ENCODE measurements at regions not wholly inside any gene's neighbourhood (a gene's known extent, or its start where the extent isn't known, plus 50 kb on each side); places are given as distances from the start of the nearest gene placed in this dataset.
"Not testable (repeated sequence)": the region's sequence is repeated elsewhere in the genome, so short reads cannot be mapped to it uniquely, and the experiment has no call there.

DNA sequence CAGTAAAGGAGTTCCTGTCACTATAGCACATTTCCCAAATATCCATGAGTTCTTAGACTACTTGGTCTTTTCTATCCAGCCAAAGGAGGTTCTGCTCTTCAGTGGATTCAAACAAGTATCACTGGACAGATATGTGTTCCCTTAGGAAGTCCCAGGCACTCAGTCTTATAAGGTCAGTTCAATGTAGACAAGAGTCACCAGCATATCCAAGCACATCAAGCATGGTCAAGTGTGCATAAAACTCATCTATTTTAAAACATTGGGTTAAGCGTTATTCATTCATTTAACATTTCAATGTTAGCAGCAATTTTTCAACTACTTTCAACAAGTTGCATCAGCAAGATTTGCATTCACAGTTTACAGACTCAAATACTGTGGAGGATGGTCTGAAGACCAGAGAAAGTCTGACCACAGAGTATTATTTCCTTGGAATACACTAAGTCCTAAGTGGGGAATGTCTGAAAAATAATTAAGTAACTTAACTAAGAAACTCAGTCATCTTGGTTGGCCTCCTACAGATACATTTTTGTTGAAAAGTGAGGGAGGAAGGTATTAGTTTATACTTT, 630.5 kb upstream of the IGFBP7 start:
- H3K27ac ChIP-seq: no peak overlapping the region
- no peak for TF ChIP-seq ZFX (IDR thresholded peaks at IDR 0.05)
- TF ChIP-seq, protein P1, sequence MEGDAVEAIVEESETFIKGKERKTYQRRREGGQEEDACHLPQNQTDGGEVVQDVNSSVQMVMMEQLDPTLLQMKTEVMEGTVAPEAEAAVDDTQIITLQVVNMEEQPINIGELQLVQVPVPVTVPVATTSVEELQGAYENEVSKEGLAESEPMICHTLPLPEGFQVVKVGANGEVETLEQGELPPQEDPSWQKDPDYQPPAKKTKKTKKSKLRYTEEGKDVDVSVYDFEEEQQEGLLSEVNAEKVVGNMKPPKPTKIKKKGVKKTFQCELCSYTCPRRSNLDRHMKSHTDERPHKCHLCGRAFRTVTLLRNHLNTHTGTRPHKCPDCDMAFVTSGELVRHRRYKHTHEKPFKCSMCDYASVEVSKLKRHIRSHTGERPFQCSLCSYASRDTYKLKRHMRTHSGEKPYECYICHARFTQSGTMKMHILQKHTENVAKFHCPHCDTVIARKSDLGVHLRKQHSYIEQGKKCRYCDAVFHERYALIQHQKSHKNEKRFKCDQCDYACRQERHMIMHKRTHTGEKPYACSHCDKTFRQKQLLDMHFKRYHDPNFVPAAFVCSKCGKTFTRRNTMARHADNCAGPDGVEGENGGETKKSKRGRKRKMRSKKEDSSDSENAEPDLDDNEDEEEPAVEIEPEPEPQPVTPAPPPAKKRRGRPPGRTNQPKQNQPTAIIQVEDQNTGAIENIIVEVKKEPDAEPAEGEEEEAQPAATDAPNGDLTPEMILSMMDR (conservative IDR thresholded peaks at IDR 0.05): no peak

DNA sequence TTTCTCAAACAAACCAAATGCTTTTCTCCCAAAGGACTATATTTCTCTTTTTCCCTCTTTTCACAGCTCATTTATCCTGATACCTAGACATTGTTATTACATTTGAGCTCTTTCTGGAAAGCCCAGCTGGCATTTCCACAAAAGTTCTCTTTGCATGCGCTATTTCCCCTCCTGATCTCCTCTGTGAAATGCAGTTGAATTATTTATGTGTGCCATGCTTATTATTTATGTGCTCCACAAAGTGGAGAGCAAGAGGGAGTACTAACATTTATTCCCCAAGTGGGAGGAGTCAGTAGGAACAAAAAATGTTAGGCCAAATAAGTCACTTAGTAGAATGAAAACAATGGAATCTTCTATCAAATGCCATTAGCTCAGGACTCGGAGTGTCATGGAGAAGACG, 626.6 kb upstream of the IGFBP7 start:
- H3K27ac ChIP-seq: no peak overlapping the region
- TF ChIP-seq, protein P1 (conservative IDR thresholded peaks at IDR 0.05): no peak
- no peak for TF ChIP-seq ZFX (IDR thresholded peaks at IDR 0.05)

DNA sequence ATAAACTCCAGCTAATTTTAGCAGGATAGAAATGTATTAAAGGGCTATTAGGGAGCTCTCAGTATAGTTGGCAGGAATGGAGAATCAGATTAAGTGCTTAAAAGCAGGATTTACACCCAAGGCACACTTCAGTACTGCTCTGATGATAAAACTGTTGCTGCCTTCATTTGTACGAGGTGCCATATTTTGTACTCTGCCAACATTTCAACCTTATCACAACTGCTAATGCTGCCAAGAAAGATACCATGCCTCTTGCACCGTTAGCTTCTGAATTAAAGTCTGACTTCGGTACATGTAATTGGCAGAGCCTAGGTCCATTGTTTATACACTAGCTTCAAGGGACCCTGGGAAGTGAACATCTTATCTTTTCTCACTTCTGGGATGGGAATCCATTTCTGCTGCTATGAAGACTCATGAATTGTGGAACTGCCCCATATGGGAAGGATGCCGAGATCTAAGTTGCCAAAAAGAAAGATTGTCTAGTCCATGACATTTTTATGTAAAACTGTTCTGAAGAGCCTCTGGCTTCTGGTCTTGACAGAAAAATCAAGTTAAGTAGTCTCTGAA, 624.0 kb upstream of the IGFBP7 start:
- TF ChIP-seq ZFX (IDR thresholded peaks at IDR 0.05): no peak
- TF ChIP-seq, protein P1 (conservative IDR thresholded peaks at IDR 0.05): no peak
- no peak overlapping the region for H3K27ac ChIP-seq

DNA sequence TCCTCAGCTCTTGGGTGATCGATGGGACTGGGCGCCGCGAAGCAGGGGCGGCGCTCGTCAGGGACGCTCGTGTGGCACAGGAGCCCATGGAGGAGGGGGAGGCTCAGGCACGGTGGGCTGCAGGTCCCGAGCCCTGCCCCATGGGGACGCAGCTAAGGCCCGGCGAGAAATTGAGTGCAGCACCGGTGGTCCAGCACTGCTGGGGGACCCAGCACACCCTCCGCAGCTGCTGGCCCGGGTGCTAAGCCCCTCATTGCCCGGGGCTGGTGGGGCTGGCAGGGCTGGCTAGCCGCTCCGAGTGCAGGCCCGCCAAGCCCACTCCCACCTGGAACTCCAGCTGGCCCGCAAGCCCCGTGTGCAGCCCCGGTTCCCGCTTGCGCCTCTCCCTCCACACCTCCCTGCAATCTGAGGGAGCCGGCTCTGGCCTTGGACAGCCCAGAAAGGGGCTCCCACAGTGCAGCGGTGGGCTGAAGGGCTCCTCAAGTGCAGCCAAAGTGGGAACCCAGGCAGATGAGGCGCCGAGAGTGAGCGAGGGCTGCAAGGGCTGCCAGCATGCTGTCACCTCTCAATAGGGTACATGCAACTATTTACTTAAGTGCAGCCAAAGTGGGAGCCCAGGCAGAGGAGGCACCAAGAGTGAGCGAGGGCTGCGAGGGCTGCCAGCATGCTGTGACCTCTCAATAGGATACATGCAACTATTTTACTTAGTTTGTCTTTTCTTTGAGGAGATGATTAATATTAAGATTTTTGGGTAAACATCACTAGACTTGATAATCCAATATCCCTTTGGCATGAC, 619.8 kb upstream of the IGFBP7 start:
- not testable (repeated sequence) for H3K27ac ChIP-seq

DNA sequence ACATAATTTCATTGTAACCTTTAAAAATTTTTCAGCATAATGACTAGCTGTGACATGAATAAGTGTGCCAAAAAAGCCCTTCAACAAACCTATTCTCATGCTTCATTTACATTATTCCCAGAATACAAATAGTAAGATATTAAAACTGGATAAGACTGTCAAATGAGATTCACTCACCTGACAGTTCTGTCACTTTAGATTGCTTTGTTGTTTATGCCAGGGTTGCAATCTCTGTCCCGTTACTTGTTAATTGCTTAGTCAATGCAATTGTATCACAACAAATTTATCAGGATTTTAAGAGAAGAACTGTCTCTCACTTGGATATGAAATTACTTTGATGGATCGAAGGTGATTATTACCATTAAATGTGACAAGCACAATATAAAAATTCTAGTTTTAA, 616.0 kb upstream of the IGFBP7 start:
- H3K27ac ChIP-seq: no peak overlapping the region
- no peak for TF ChIP-seq ZFX (IDR thresholded peaks at IDR 0.05)
- TF ChIP-seq, protein P1 (conservative IDR thresholded peaks at IDR 0.05): no peak

DNA sequence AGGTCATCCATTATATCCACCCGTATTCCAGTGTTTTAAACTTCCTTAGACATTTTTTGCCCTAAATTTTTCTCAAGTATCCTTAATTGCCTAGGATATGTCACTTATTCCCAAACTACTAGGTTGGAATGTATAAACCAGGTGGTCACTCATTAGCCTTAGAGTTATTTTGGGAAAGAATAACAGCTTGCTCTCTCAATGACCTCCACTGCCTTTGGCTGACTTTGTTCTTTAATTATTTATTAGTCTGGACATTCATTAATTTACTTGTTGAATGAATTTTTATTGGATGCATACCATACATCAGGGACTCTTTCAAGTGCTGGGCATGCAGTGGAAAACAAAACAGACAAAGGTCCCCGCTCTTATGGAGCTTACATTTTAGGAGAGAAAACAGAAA, 609.3 kb upstream of the IGFBP7 start:
- TF ChIP-seq ZFX (IDR thresholded peaks at IDR 0.05): no peak
- TF ChIP-seq, protein P1 (conservative IDR thresholded peaks at IDR 0.05): no peak
- no peak overlapping the region for H3K27ac ChIP-seq

DNA sequence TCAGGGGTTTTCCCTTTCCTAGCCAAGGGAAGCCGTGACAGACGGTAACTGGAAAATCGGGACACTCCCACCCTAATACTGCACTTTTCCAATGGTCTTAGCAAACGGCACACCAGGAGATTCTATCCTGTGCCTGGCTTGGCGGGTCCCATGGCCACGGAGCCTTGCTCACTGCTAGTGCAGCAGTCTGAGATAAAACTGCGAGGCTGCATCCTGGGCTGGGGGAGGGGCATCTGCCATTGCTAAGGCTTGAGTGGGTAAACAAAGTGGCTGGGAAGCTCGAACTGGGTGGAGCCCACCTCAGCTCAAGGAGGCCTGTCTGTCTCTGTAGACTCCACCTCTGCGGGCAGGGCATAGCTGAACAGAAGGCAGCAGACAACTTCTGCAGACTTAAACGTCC, 604.1 kb upstream of the IGFBP7 start:
- not testable (repeated sequence) for H3K27ac ChIP-seq

DNA sequence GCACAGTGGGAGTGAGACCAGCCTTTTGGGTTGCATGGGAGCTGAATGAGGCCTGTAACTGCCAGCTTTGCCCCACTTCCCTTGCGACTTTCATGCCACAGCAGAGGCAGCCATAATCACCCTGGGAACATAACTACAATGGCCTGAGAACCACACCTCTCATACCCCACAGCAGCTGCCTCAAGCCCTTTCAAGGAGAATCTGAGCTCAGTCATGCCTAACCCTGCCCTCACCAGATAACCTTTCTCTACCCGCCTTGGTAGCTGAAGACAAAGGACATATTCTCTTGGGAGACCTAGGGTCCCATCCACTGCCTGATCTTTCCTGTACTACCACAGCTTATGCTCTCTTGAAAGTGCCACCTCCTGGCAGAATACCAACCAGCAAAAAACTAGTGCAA, 599.9 kb upstream of the IGFBP7 start:
- no peak for TF ChIP-seq ZFX (IDR thresholded peaks at IDR 0.05)
- TF ChIP-seq, protein P1 (conservative IDR thresholded peaks at IDR 0.05): no peak
- H3K27ac ChIP-seq: no peak overlapping the region
